Endothelial cell of umbilical vein (primary cell): ENCODE measurements at regions not wholly inside any gene's neighbourhood (a gene's known extent, or its start where the extent isn't known, plus 50 kb on each side); places are given as distances from the start of the nearest gene placed in this dataset.

Experiments
- BruUV-seq: library from RNA; stranded (reverse); fragments of 400-500 nt; replicated peaks from 2 replicates; lab custom pipeline; 2021; lab: Mats Ljungman, UMichigan
- CTCF ChIA-PET: fragments of 300-600, 350-600 bp; sonication (Branson Sonifier 250); formaldehyde crosslinking; loops from one replicate; lab custom pipeline; 2021; ENCODE audit warnings: antibody characterized with exemption, inconsistent platforms; lab: Charles Lee
- POLR2A ChIA-PET: fragments of 300-600, 350-600 bp; sonication (Branson Sonifier 250); formaldehyde crosslinking; loops from one replicate; lab custom pipeline; 2021; ENCODE audit warnings: antibody characterized with exemption, inconsistent platforms; lab: Charles Lee
- DNase-seq: peaks from one replicate; pipeline ENCODE4 v3.0.0-alpha.2; 2011; ENCODE audit warnings: low read depth, low spot score
- FAIRE-seq: peaks from 2 replicates; lab custom pipeline; 2011; peaks lifted over from hg19 to GRCh38; lab: Jason Lieb, UNC
- H2AFZ ChIP-seq: 2 replicates; pipeline ENCODE4 v1.6.0; 2012; ENCODE audit warnings: low read depth, low read length, control low read depth, inconsistent platforms
- H3K27ac ChIP-seq: 2 replicates; pipeline ENCODE4 v1.5.1; 2011; ENCODE audit warnings: low read depth, mild to moderate bottlenecking, control low read depth, low read length, moderate library complexity; ENCODE audit not compliant: insufficient read depth
- H3K27me3 ChIP-seq, 2 experiments: 2 replicates each; pipeline versions ENCODE4 v1.6.0 to v1.6.1; 2011; ENCODE audit warnings: low read length in 2 of 2, mixed read lengths in 1 of 2; ENCODE audit not compliant: control insufficient read depth in 2 of 2, insufficient read depth in 2 of 2
- H3K36me3 ChIP-seq, 2 experiments: 2 replicates in 1 of 2; 3 replicates in 1 of 2; pipeline ENCODE4 v1.5.1; 2011; ENCODE audit warnings: low read length in 2 of 2, mild to moderate bottlenecking in 1 of 2, moderate library complexity in 1 of 2; ENCODE audit not compliant: control insufficient read depth in 2 of 2, insufficient read depth in 2 of 2; ENCODE audit errors: extremely low read depth in 1 of 2
- H3K4me1 ChIP-seq: 3 replicates; pipeline ENCODE4 v1.5.1; 2011; ENCODE audit warnings: mild to moderate bottlenecking, low read length; ENCODE audit not compliant: control insufficient read depth, insufficient read depth; ENCODE audit errors: extremely low read depth
- H3K4me2 ChIP-seq: 2 replicates; pipeline ENCODE4 v1.6.1; 2011; ENCODE audit warnings: low read length, control low read depth, mixed read lengths; ENCODE audit not compliant: insufficient read depth
- H3K4me3 ChIP-seq, 3 experiments: fragments of 200-600 bp in 1 of 3; sonication (generic), shearing (Covaris generic) in 1 of 3; replicated peaks in 1 of 3; 2 replicates each; pipeline ENCODE4 v1.5.1; 2011 to 2016; ENCODE audit warnings: control low read depth in 3 of 3, low read length in 3 of 3, mild to moderate bottlenecking in 2 of 3, inconsistent platforms in 1 of 3, low read depth in 1 of 3, moderate library complexity in 1 of 3; ENCODE audit not compliant: insufficient read depth in 1 of 3
- H3K79me2 ChIP-seq: 2 replicates; pipeline ENCODE4 v1.6.0; 2012; ENCODE audit warnings: low read length, inconsistent platforms; ENCODE audit not compliant: control insufficient read depth, insufficient read depth
- H3K9ac ChIP-seq: replicated peaks from 2 replicates; pipeline ENCODE3; 2011; ENCODE audit warnings: low read length, control low read depth; ENCODE audit not compliant: insufficient read depth; ENCODE audit errors: extremely low read depth
- H3K9me1 ChIP-seq: replicated peaks from 3 replicates; pipeline ENCODE4 v1.6.0; 2011; ENCODE audit warnings: mild to moderate bottlenecking, low read length; ENCODE audit not compliant: control insufficient read depth, insufficient read depth; ENCODE audit errors: extremely low read depth
- H3K9me3 ChIP-seq: replicated peaks from 2 replicates; pipeline ENCODE4 v1.5.1; 2012; ENCODE audit warnings: low read length, inconsistent platforms; ENCODE audit not compliant: control insufficient read depth, insufficient read depth
- H4K20me1 ChIP-seq: replicated peaks from 2 replicates; pipeline ENCODE3; 2011; ENCODE audit warnings: mild to moderate bottlenecking, low read length; ENCODE audit not compliant: control insufficient read depth, insufficient read depth; ENCODE audit errors: extremely low read depth
- GATA2 ChIP-seq: IDR thresholded peaks from 2 replicates; pipeline ENCODE4 v1.7.0; 2011; ENCODE audit warnings: low read depth, mild to moderate bottlenecking, moderate library complexity, mixed read lengths, low read length; ENCODE audit not compliant: insufficient read length, insufficient read depth
- JUN ChIP-seq: IDR thresholded peaks from 2 replicates; pipeline ENCODE4 v1.6.1; 2011; ENCODE audit warnings: borderline replicate concordance, low read depth; ENCODE audit not compliant: insufficient read length, insufficient read depth
- MYC ChIP-seq: IDR thresholded peaks from one replicate; pipeline ENCODE4 v1.6.1; 2011; ENCODE audit warnings: mild to moderate bottlenecking, low read depth, low read length
- POLR2A ChIP-seq: IDR thresholded peaks from 2 replicates; pipeline ENCODE4 v1.6.1; 2012; ENCODE audit warnings: low read depth, mild to moderate bottlenecking, control low read depth, low read length
- POLR2AphosphoS5 ChIP-seq: IDR thresholded peaks from 2 replicates; pipeline ENCODE4 v1.6.1; 2012; ENCODE audit warnings: low read depth, mild to moderate bottlenecking, control low read depth, low read length, moderate library complexity; ENCODE audit not compliant: insufficient read depth
- dilution Hi-C: fragments of 300-500 bp; cut with MboI; formaldehyde crosslinking; loops from one replicate; pipeline ENCODE4 v1.15.0; 2019; ENCODE audit warnings: low sequenced_read_pairs; ENCODE audit not compliant: extremely low pct_ligation_motif_present
- intact Hi-C: fragments of 100-400 bp; cut with micrococcal nuclease; formaldehyde crosslinking; loops from one replicate; pipeline ENCODE4 v1.10.0; 2022

- Histone ChIP-seq H3K27me3 (peaks cover under 1 to 2% of the 10 kb centered on the region in 2 experiments), H3K36me3 (no peaks in the 10 kb centered on the region), H4K20me1 (no peaks in the 10 kb centered on the region), H3K4me3 (no peak overlapping the region), H3K27ac (no peak overlapping the region), H3K4me1 (no peaks in the 10 kb centered on the region), H3K9ac (no peak overlapping the region), H3K4me2 (no peak overlapping the region), H3K9me1 (no peaks in the 10 kb centered on the region), H3K9me3 (no peaks in the 10 kb centered on the region), H2AFZ (no peak overlapping the region), H3K79me2 (no peaks in the 10 kb centered on the region)
- ChIA-PET POLR2A (no interaction called here), CTCF (no interaction called here)
- no peak for FAIRE-seq
- dilution Hi-C loops (no loop called here), intact Hi-C loops (no loop called here)
- TF ChIP-seq POLR2AphosphoS5 (no peak), GATA2 (no peak)
- BruUV-seq = no TSS peak
- no peak for DNase-seq
Measured at GRCh38 chr13:73661066-73661465, 473.1 kb downstream of the KLF12 start.

- no peak overlapping the region for H2AFZ ChIP-seq
- H3K36me3 ChIP-seq = no peaks in the 10 kb centered on the region
- CTCF ChIA-PET = no interaction called here
- H3K79me2 ChIP-seq = no peaks in the 10 kb centered on the region
- no peak overlapping the region for H3K4me2 ChIP-seq
- DNase-seq (no peak), FAIRE-seq (no peak)
- H3K9me3 ChIP-seq = no peaks in the 10 kb centered on the region
- dilution Hi-C loops = no loop called here
- no peaks in the 10 kb centered on the region for H4K20me1 ChIP-seq
- TF ChIP-seq GATA2 (no peak), MYC (no peak), POLR2AphosphoS5 (no peak), POLR2A (no peak), JUN (no peak)
- no peaks in the 10 kb centered on the region for H3K4me1 ChIP-seq
- BruUV-seq = no TSS peak
- POLR2A ChIA-PET = no interaction called here
- no peak overlapping the region for H3K27ac ChIP-seq
- no peak overlapping the region for H3K4me3 ChIP-seq
- intact Hi-C loops = no loop called here
- H3K27me3 ChIP-seq = peaks cover 0 to 2% of the 10 kb centered on the region in 2 experiments
- H3K9ac ChIP-seq = no peak overlapping the region
- no peaks in the 10 kb centered on the region for H3K9me1 ChIP-seq
Measured at GRCh38 chr13:73658639-73659038, 475.6 kb downstream of the KLF12 start.
